Lower leg skin (tissue), 4 donors: ENCODE measurements at regions not wholly inside any gene's neighbourhood (a gene's known extent, or its start where the extent isn't known, plus 50 kb on each side); places are given as distances from the start of the nearest gene placed in this dataset.

Source experiments
- DNase-seq, 2 donors: peaks; one replicate each; pipeline ENCODE4 v3.0.0-alpha.2; 2019; ENCODE audit warnings: low spot score in 2 of 2
- H3K4me3 ChIP-seq: fragments of 200-600 bp; sonication (generic); 2 replicates; pipeline ENCODE4 v1.5.1; 2017; ENCODE audit warnings: mild to moderate bottlenecking, low read depth; ENCODE audit not compliant: poor library complexity, severe bottlenecking
- POLR2A ChIP-seq, 2 donors: fragments of 450-650 bp; IDR thresholded peaks; one replicate each; pipeline ENCODE4 v1.6.1; 2016 to 2017; ENCODE audit warnings: antibody characterized with exemption in 2 of 2, mild to moderate bottlenecking in 1 of 2, moderate library complexity in 1 of 2
- WGBS, 2 donors: methylation state at CpG; one replicate each; pipeline ENCODE4 v1.1.5; 2018; 5-methylcytosine and 5-hydroxymethylcytosine counted together
- intact Hi-C: fragments of 100-400 bp; cut with DNase I; formaldehyde crosslinking; loops from one replicate; pipeline ENCODE4 v1.15.0; 2023; ENCODE audit warnings: low total_unique reads
- TF ChIP-seq, protein P1 (sequence below), 3 donors: fragments of 450-650 bp; IDR thresholded peaks; one replicate each; pipeline ENCODE4 v1.5.1; 2016; ENCODE audit warnings: antibody characterized with exemption in 3 of 3, mild to moderate bottlenecking in 3 of 3, moderate library complexity in 2 of 3

DNA sequence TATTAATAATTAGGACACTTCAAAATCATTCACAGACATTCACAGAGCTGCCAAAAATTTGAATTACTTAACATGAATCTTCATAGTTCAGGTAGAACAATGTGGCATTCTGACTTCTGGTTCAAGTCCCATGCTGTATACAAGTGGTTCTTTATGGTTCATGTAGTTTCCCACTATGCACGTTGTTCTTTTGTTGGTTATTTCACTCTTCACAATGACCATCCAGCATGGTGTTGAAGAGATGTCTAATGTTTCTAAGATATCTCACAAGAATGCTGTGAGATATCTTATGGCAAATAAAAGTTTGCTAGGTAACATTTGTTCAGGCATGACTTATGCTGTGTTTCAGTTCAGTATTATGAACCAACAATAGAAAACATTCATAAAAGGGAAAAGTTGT is 88.2 kb upstream of the SLITRK6 start:
- intact Hi-C loops: no loop called here
- DNase-seq: no peak
- no peak overlapping the region for H3K4me3 ChIP-seq
- WGBS, 2 donors: 78 to 84% methylated on average over 1 of the region's 1 CpG
- TF ChIP-seq, protein P1, sequence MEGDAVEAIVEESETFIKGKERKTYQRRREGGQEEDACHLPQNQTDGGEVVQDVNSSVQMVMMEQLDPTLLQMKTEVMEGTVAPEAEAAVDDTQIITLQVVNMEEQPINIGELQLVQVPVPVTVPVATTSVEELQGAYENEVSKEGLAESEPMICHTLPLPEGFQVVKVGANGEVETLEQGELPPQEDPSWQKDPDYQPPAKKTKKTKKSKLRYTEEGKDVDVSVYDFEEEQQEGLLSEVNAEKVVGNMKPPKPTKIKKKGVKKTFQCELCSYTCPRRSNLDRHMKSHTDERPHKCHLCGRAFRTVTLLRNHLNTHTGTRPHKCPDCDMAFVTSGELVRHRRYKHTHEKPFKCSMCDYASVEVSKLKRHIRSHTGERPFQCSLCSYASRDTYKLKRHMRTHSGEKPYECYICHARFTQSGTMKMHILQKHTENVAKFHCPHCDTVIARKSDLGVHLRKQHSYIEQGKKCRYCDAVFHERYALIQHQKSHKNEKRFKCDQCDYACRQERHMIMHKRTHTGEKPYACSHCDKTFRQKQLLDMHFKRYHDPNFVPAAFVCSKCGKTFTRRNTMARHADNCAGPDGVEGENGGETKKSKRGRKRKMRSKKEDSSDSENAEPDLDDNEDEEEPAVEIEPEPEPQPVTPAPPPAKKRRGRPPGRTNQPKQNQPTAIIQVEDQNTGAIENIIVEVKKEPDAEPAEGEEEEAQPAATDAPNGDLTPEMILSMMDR (IDR thresholded peaks at IDR 0.05): no peak
- TF ChIP-seq POLR2A (IDR thresholded peaks at IDR 0.05): no peak

DNA sequence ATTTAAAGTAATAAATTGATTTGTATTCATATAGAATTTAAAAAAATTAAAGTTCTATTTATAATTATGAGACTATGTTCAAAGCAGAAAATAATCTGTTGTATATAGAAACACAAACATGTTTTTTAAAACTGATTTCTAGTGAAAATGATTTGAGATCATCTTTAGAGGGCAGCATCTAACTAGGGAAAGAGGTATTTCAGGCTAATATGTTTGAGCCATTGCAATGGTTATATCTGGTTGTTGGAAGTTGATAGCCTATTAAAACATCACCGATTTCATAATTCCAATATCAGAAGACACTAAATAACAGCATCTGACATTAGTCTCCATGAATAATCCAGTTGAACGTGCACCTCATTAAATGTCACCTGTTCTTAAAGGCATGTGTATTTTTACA is 79.8 kb upstream of the SLITRK6 start:
- no peak for DNase-seq
- H3K4me3 ChIP-seq: no peak overlapping the region
- no peak for TF ChIP-seq POLR2A (IDR thresholded peaks at IDR 0.05)
- TF ChIP-seq, protein P1 (IDR thresholded peaks at IDR 0.05): no peak
- intact Hi-C loops: no loop called here
- WGBS, 2 donors: 66 to 73% methylated on average over 2 of the region's 2 CpGs

DNA sequence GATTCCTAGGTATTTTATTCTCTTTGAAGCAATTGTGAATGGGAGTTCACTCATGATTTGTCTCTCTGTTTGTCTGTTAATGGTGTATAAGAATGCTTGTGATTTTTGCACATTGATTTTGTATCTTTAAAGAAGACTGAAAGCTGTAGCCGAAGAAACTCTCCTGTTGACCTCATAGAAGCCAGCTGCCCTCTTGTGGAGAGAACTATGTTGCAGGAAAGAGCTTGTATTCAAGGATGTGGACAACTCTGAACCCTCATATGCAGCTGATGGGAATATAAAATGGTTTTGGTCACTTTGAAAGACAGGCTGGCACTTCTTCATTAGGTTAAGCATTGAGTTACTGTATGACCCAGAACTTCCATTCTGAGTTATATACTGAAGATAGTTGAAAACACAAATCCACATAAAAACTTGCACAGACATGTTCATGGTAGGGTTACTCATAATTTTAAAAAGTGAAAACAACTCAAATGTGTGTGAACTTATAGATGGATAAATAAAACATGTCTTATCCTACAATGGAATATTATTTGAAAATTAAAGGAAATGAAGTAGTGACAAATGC is 65.8 kb upstream of the SLITRK6 start:
- no peak overlapping the region for H3K4me3 ChIP-seq
- intact Hi-C loops: no loop called here
- no peak for TF ChIP-seq POLR2A (IDR thresholded peaks at IDR 0.05)
- TF ChIP-seq, protein P1 (IDR thresholded peaks at IDR 0.05): no peak
- DNase-seq: no peak
- WGBS, 2 donors: 71 to 74% methylated on average over 1 of the region's 1 CpG

DNA sequence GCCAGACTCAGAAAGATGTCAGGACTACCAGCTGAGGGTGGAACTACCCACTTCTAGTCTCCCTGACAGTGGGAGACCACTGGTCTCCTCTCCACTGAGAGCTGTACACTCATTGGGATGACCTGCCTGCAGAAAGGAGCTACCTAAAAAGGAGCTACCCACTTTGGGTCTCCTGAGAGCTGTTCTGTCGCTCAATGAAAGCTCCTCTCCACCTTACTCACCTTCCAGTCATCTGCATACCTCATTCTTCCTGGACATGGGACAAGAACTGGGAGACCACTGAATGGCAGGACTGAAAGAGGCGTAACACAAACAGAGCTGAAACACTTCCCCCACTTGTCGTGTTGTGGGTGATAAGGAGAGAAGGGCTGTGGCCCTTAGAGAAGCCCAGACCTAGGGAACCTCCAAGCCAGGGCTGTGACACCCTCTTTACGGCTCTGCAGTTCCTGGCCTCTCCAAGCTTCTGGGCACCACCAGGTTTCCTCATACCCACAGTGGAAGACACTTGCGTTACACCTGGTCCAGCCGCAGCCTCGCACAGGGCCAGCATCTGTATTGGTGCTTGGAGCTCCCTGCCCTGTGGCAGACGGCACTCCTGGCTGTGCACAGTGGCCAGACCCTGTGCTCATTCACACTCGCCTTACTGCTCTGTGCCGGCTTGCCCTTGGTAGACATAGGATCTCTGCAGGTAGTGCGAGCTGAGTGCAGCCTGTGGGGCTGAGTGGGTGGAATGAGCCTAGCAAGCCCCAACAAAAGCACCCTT is 54.9 kb upstream of the SLITRK6 start:
- DNase-seq: peak in 1 of 2 donors; percentile 79
- no peak overlapping the region for H3K4me3 ChIP-seq
- 87 to 89% methylated on average over 11 of the region's 11 CpGs for WGBS, 2 donors
- TF ChIP-seq, protein P1 (IDR thresholded peaks at IDR 0.05): no peak
- intact Hi-C loops: no loop called here

DNA sequence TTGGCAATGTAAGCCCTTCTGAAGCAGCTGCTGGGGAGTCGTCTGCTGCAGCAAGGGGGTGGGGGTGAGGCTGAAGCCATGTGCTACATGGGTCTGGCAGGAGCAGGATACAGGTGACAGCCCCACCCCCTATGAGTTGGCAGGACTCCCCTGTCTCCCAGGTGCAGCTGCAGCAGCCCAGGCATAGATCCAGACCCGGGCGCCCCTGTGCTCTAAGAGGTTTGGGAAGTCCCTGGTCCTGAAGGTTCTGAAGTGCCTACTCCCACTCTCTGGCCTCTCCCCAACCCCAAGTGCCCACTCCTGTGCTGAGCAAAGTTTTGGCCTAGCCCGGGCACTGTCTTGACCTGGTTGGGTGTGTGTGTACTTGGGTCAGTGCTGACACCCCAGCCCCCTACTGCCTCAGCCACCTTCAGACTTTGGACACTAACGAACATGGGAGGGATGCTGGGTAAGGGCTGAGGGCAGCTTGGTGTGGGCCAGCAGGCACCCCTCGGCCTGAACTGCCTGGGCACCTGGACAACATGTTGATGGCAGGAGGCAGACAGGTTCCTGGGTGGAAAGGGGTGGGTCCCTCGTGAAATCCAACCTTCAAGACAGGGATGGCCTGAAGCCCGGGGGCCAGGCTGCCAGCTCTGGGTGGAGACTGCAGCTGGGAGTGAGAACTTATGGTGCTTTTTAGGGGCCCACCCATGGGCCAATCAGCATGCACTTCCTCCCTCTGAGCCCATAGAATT is 54.1 kb upstream of the SLITRK6 start:
- intact Hi-C loops: no loop called here
- H3K4me3 ChIP-seq: no peak overlapping the region
- no peak for TF ChIP-seq POLR2A (IDR thresholded peaks at IDR 0.05)
- TF ChIP-seq, protein P1 (IDR thresholded peaks at IDR 0.05): no peak
- peak in 1 of 2 donors; percentile 81 for DNase-seq
- 57 to 63% methylated on average over 5 to 7 of the region's 8 CpGs for WGBS, 2 donors
